GM23338 (cell line): ENCODE measurements at regions not wholly inside any gene's neighbourhood (a gene's known extent, or its start where the extent isn't known, plus 50 kb on each side); places are given as distances from the start of the nearest gene placed in this dataset.
"Not testable (repeated sequence)": the region's sequence is repeated elsewhere in the genome, so short reads cannot be mapped to it uniquely, and the experiment has no call there.

ENCODE experiments used
- ATAC-seq: fragments of 200-7000 bp; cut with Tn5 transposase; 3 replicates; pipeline ENCODE4 v1.9.1; 2020
- DNase-seq: peaks from one replicate; pipeline ENCODE4 v3.0.0-alpha.2; 2015; ENCODE audit warnings: low spot score
- H2AFZ ChIP-seq: fragments of 200-600 bp; sonication (generic); 2 replicates; pipeline ENCODE4 v1.8.0; 2016; ENCODE audit warnings: antibody characterized with exemption, mild to moderate bottlenecking, moderate library complexity
- H3F3A ChIP-seq: fragments of 200-600 bp; sonication (generic); replicated peaks from 2 replicates; pipeline ENCODE4 v1.8.0; 2017; ENCODE audit warnings: antibody characterized with exemption, mixed run types, low read depth
- H3K27ac ChIP-seq: fragments of 200-600 bp; sonication (generic); 2 replicates; pipeline ENCODE4 v1.6.1; 2016; ENCODE audit warnings: low read depth
- H3K27me3 ChIP-seq: fragments of 200-600 bp; sonication (generic); 2 replicates; pipeline ENCODE4 v1.8.0; 2016; ENCODE audit warnings: mild to moderate bottlenecking, mixed run types, moderate library complexity; ENCODE audit not compliant: insufficient read depth
- H3K36me3 ChIP-seq: fragments of 200-600 bp; sonication (generic); 2 replicates; pipeline ENCODE4 v1.8.0; 2016; ENCODE audit warnings: mild to moderate bottlenecking; ENCODE audit not compliant: insufficient read depth
- H3K4me1 ChIP-seq: fragments of 200-600 bp; sonication (generic); 2 replicates; pipeline ENCODE4 v1.8.0; 2016; ENCODE audit warnings: mild to moderate bottlenecking, moderate library complexity; ENCODE audit not compliant: insufficient read depth
- H3K4me2 ChIP-seq: fragments of 200-600 bp; sonication (generic); 2 replicates; pipeline ENCODE4 v1.7.1; 2017; ENCODE audit warnings: mixed run types
- H3K4me3 ChIP-seq: fragments of 200-600 bp; sonication (generic); 2 replicates; pipeline ENCODE4 v1.6.1; 2016; ENCODE audit warnings: mixed run types
- H3K79me2 ChIP-seq: fragments of 200-600 bp; sonication (generic); replicated peaks from 2 replicates; pipeline ENCODE4 v1.8.0; 2017; ENCODE audit warnings: mild to moderate bottlenecking; ENCODE audit not compliant: insufficient read depth
- H3K9me2 ChIP-seq: fragments of 200-600 bp; sonication (generic); 2 replicates; pipeline ENCODE4 v1.8.0; 2017; ENCODE audit not compliant: insufficient read depth
- H4K20me1 ChIP-seq: fragments of 200-600 bp; sonication (generic); replicated peaks from 2 replicates; pipeline ENCODE4 v1.8.0; 2017; ENCODE audit warnings: mild to moderate bottlenecking; ENCODE audit not compliant: insufficient read depth
- H3K27ac Mint-ChIP-seq: 2 replicates; pipeline ENCODE4 v1.8.0; 2020; ENCODE audit warnings: inconsistent platforms, mild to moderate bottlenecking, moderate library complexity, mixed read lengths
- H3K27me3 Mint-ChIP-seq: 3 replicates; pipeline ENCODE4 v1.8.0; 2022; ENCODE audit warnings: low read depth, mild to moderate bottlenecking, moderate library complexity, mixed read lengths, inconsistent platforms; ENCODE audit not compliant: insufficient read depth, poor library complexity
- H3K36me3 Mint-ChIP-seq: 3 replicates; pipeline ENCODE4 v1.8.0; 2021; ENCODE audit warnings: low read depth, mild to moderate bottlenecking, inconsistent platforms, moderate library complexity, mixed read lengths
- H3K4me1 Mint-ChIP-seq: 3 replicates; pipeline ENCODE4 v1.8.0; 2020; ENCODE audit warnings: mild to moderate bottlenecking, inconsistent platforms, mixed read lengths
- H3K4me3 Mint-ChIP-seq: 3 replicates; pipeline ENCODE4 v1.8.0; 2021; ENCODE audit warnings: moderate library complexity, mild to moderate bottlenecking, inconsistent platforms, mixed read lengths
- H3K9me3 Mint-ChIP-seq: 3 replicates; pipeline ENCODE4 v1.8.0; 2020; ENCODE audit warnings: moderate library complexity, mild to moderate bottlenecking, inconsistent platforms, mixed read lengths

DNA sequence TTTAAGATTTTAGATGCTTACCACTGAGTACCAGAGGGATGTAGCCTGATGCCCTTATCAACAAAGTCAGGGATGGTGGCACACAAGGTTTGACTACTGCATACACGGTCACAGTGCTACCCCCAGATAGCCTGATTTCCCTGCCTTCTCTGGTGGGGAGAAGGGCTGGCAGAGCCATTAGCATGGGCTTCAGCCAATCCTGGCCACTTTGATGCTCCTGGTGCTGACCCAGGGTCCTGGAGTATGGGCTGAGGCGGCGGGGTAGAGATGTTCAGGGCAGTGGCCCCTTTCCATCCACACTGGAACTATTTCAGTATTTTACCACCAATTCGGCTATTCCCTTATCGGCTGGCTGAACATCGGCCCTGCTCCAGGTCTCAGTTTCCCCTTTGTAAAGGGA, 83.2 kb downstream of the POTEB3 start:
- H4K20me1 ChIP-seq, H3K27ac ChIP-seq, H3K4me2 ChIP-seq, ATAC-seq, H3K27ac Mint-ChIP-seq, H3K9me3 Mint-ChIP-seq, H3F3A ChIP-seq, H3K4me1 Mint-ChIP-seq, DNase-seq, H3K36me3 Mint-ChIP-seq, H3K27me3 Mint-ChIP-seq, H3K9me2 ChIP-seq, H3K4me1 ChIP-seq, H2AFZ ChIP-seq, H3K36me3 ChIP-seq, H3K27me3 ChIP-seq, H3K79me2 ChIP-seq, H3K4me3 ChIP-seq, H3K4me3 Mint-ChIP-seq: not testable (repeated sequence)

DNA sequence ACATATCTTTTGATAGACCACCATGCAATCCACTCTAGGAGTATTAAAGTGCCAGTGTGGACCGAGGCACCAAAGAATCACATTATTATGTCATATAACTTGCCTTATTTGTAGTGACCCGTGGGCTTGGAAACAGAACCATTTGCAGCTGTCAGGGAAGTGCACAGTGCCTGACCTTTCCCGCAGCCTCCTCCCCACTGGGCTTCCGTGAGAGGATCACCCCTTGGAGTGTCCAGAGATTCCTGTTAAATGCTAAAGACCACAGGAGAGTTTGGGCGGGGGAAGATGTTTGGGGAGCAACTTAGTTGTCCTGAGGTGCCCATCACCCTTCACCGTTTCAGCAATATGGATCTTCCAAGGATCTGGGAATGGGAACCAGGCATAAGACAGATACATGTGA, 84.4 kb downstream of the POTEB3 start:
- H3K4me2 ChIP-seq, H3K4me3 Mint-ChIP-seq, H3K27ac ChIP-seq: not testable (repeated sequence)

DNA sequence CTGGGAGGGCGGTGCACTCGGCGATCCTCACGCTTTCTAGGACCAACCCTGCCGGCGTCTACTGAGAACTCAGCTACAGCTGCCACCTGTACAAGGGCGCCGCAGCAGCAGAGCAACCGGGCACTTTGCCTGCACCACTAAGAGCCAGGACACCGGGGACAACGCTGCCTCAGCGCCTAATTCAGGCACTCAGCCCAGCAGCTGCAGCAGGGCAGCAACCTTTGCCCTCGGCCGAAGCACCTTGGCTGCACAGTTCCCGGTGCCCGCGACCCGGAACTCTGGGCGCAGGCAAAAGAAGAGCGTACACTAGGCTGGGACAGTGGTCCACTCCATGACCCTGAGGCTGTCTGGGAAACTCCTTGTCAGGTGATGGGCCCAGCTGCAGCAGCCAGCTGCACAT, 85.7 kb downstream of the POTEB3 start:
- H3K4me3 Mint-ChIP-seq, H3K9me3 Mint-ChIP-seq, H3K4me3 ChIP-seq, H3K27ac ChIP-seq, H3K4me1 Mint-ChIP-seq, H2AFZ ChIP-seq, H3K27me3 ChIP-seq, H3K79me2 ChIP-seq, H3K4me1 ChIP-seq, H4K20me1 ChIP-seq, H3K4me2 ChIP-seq, H3K9me2 ChIP-seq, H3K36me3 Mint-ChIP-seq, H3K36me3 ChIP-seq, ATAC-seq, H3F3A ChIP-seq, DNase-seq, H3K27me3 Mint-ChIP-seq, H3K27ac Mint-ChIP-seq: not testable (repeated sequence)

More for the DNA sequence above, 84.4 kb downstream of the POTEB3 start:
- not testable (repeated sequence) for H3K36me3 ChIP-seq, H3K4me1 Mint-ChIP-seq, H3K9me3 Mint-ChIP-seq, ATAC-seq, H3K36me3 Mint-ChIP-seq, H3K79me2 ChIP-seq, H3K9me2 ChIP-seq, H4K20me1 ChIP-seq, H3K4me3 ChIP-seq, H3K27me3 ChIP-seq, H3K4me1 ChIP-seq, H3K27me3 Mint-ChIP-seq, DNase-seq, H3F3A ChIP-seq, H2AFZ ChIP-seq, H3K27ac Mint-ChIP-seq

DNA sequence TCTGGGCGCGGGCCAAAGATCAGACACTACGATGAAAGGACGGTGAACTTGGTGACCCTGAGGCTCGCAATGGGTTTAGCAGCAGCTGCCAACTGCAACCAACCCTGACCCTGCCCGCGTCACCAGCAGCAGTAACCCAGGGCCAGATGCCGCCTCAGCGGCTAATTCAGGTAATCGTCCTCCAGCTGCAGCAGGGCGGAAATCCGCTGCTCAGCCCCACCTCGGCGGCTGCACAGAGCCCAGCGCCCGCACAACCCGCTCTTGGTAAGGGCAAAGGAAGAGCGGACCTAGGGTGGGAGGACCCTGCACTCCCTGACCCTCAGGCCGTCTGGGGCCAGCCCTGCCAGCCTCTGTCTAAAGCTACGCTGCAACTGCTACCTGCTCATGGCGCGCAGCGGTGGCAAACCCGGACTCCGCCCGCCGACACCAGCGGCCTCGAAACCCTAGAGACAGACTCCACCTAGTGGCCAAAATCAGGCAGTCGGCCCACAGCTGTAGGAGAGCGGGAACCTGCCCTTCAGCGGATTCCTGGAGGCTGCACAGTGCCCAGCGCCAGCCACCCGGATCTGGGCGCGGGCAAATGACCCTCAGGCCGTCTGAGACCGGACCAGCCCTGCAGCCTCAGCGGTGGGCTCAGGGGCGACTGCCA, 87.5 kb downstream of the POTEB3 start:
- H3K36me3 Mint-ChIP-seq, H3K27ac Mint-ChIP-seq, H3K27me3 Mint-ChIP-seq, H3K9me2 ChIP-seq, H3K27ac ChIP-seq, H3K9me3 Mint-ChIP-seq, H3K4me1 Mint-ChIP-seq, H3K4me1 ChIP-seq, H3K4me3 Mint-ChIP-seq, ATAC-seq, H3K79me2 ChIP-seq, H3K4me3 ChIP-seq, H4K20me1 ChIP-seq, H3F3A ChIP-seq, H3K4me2 ChIP-seq, DNase-seq, H2AFZ ChIP-seq, H3K27me3 ChIP-seq, H3K36me3 ChIP-seq: not testable (repeated sequence)

DNA sequence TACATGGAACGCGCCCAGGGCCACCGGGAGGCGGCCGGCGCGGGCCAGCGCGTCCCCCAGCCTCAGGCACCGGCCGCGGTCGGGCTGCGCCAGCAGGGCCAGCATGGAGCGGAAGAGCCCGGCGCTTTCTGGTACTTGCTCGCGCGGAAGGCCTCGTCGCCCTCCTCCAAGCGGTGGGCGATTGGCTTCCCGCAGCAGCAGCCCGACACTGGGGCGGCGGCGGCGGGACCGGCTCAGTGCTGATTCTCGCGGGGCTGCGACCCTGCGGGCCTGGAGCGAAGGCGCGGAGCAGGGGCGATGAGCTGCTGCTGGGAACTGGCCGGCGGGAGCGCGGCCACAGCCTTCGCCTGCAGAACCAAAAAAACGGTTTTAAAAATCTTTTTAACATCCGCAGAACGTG, 95.3 kb downstream of the POTEB3 start:
- peak; percentile 0 for DNase-seq
- H3K4me2 ChIP-seq, H3K9me2 ChIP-seq, H3K27me3 Mint-ChIP-seq, ATAC-seq, H3K4me1 ChIP-seq, H3K27ac Mint-ChIP-seq, H4K20me1 ChIP-seq, H2AFZ ChIP-seq, H3K79me2 ChIP-seq, H3K4me1 Mint-ChIP-seq, H3K4me3 ChIP-seq, H3K27me3 ChIP-seq, H3K27ac ChIP-seq, H3F3A ChIP-seq, H3K9me3 Mint-ChIP-seq, H3K4me3 Mint-ChIP-seq, H3K36me3 Mint-ChIP-seq, H3K36me3 ChIP-seq: not testable (repeated sequence)

DNA sequence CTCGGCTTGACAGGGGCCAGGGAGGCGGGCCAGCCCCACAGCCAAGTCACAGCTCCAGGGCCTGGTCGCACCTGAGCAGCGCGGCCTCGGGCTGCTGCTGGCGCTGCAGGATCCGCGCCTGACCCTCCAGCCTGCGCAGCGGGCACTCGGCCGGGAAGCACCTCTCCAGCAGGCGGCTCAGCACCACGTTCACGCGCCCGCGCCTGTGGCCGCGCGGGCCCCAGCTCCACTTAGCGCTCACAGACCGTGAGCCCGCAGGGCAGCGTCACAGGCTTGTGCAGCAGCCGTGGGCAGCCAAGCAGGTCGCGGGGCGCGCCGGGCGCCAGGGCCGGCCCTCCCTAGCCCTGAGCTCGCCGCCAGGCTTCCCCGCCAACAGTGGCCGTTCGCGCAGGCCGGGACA, 95.8 kb downstream of the POTEB3 start:
- not testable (repeated sequence) for H3F3A ChIP-seq, ATAC-seq, H3K79me2 ChIP-seq, H3K4me3 Mint-ChIP-seq, H3K4me3 ChIP-seq, H3K27ac Mint-ChIP-seq, H3K9me2 ChIP-seq, DNase-seq, H3K4me1 ChIP-seq, H3K36me3 ChIP-seq, H3K27me3 ChIP-seq, H3K27me3 Mint-ChIP-seq, H2AFZ ChIP-seq, H3K9me3 Mint-ChIP-seq, H3K4me1 Mint-ChIP-seq, H3K36me3 Mint-ChIP-seq, H4K20me1 ChIP-seq, H3K27ac ChIP-seq, H3K4me2 ChIP-seq

DNA sequence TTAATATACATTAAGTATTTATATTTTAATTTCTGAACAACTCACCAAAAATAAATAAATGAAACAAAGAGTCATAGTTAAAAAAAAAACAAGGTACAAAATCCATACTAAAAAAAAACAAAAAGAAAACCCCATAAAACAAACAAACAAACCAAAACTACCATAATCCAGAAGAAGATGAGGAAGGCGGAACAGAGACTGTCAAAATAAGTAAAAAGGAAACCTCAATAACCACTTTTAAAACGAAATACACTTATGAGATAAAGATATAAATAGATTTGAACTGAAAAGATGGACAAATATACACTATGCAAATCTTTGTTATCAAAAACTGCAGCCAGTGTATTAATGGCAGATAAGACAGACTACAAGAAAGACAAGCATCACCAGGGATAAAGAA, 103.3 kb downstream of the POTEB3 start:
- not testable (repeated sequence) for H3K4me2 ChIP-seq, DNase-seq, H3K4me1 ChIP-seq, H3F3A ChIP-seq, ATAC-seq, H3K36me3 Mint-ChIP-seq, H4K20me1 ChIP-seq, H3K27ac ChIP-seq, H3K9me2 ChIP-seq, H3K79me2 ChIP-seq, H2AFZ ChIP-seq, H3K27ac Mint-ChIP-seq, H3K4me1 Mint-ChIP-seq, H3K4me3 Mint-ChIP-seq, H3K4me3 ChIP-seq, H3K27me3 Mint-ChIP-seq, H3K27me3 ChIP-seq, H3K9me3 Mint-ChIP-seq, H3K36me3 ChIP-seq
